ENCODE measurements at regions not wholly inside any gene's neighbourhood (a gene's known extent, or its start where the extent isn't known, plus 50 kb on each side); places are given as distances from the start of the nearest gene placed in this dataset.

GRCh38 chr14:98334186-98334585 is 937.8 kb downstream of the BCL11B start:
- Histone ChIP-seq H3K9ac (ENCODE audit: low read depth in 2 of 2, low read length in 2 of 2) (no peak overlapping the region), H3K27me3 (no peaks in the 10 kb centered on the region), H3K4me3 (no peak overlapping the region), H3K9me3 (no peaks in the 10 kb centered on the region), H3K36me3 (no peaks in the 10 kb centered on the region), H3K27ac (no peak overlapping the region), H3K4me1 (no peaks in the 10 kb centered on the region)
- no peak for TF ChIP-seq CTCF (IDR thresholded peaks at IDR 0.05)
- no peak for DNase-seq
- intact Hi-C loops (cut with DNase I): no loop called here

DNA sequence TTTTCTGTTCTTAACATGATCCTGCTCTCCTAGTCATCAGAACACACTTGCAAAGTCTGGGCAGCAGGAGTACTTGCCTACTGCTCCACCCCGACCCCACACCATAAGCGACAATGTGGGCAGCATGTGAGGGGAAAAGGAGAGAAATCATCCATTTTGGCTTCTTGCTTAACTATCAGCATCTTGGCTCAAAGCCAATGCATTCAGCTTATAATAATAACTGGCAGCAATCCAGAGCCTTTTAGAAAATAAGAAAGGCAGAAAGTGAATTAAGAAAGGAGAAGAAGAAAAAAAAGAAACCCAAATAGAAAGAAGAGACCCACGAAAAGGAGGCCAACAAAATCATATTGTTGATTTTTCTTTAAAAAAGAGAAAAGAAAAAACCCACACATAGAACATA is 930.8 kb downstream of the BCL11B start:
- Histone ChIP-seq H3K36me3 (no peaks in the 10 kb centered on the region), H3K9ac (ENCODE audit: low read depth in 2 of 2, low read length in 2 of 2) (no peak overlapping the region), H3K9me3 (no peaks in the 10 kb centered on the region), H3K4me1 (no peaks in the 10 kb centered on the region), H3K27ac (no peak overlapping the region), H3K27me3 (no peaks in the 10 kb centered on the region), H3K4me3 (no peak overlapping the region)
- intact Hi-C loops (cut with DNase I): no loop called here
- no peak for DNase-seq
- TF ChIP-seq CTCF (IDR thresholded peaks at IDR 0.05): no peak

DNA sequence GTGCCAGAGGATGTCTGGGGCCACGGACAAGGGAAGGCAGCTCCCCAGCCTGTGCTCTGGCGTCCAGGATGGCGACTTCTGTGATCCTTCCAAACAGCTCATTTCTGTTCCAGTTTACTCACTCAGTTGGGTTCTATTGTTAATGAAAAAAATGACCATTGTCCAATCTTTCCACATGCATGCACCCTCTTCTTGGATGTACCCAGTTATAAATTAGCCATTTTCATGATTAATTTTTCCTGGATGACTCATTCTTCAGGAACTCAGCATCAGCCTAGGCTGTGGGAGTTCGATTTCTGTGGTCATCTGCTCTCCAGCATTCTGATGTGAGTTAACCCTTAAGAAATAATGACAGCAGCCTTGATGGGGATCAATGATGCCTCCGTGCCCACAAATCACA is 926.8 kb downstream of the BCL11B start:
- intact Hi-C loops (cut with DNase I): no loop called here
- TF ChIP-seq CTCF (IDR thresholded peaks at IDR 0.05): no peak
- DNase-seq: no peak

GRCh38 chr14:98347686-98348085 is 924.3 kb downstream of the BCL11B start:
- H3K27me3 ChIP-seq: no peaks in the 10 kb centered on the region
- no peak overlapping the region for H3K27ac ChIP-seq
- TF ChIP-seq CTCF (IDR thresholded peaks at IDR 0.05): no peak
- no peaks in the 10 kb centered on the region for H3K9me3 ChIP-seq
- no peaks in the 10 kb centered on the region for H3K4me1 ChIP-seq
- no peaks in the 10 kb centered on the region for H3K36me3 ChIP-seq
- intact Hi-C loops (cut with DNase I): no loop called here
- H3K4me3 ChIP-seq: no peak overlapping the region
- no peak overlapping the region for H3K9ac ChIP-seq (ENCODE audit: low read depth in 2 of 2, low read length in 2 of 2)
- no peak for DNase-seq

More for the DNA sequence above, 926.8 kb downstream of the BCL11B start:
- Histone ChIP-seq H3K36me3 (no peaks in the 10 kb centered on the region), H3K27me3 (no peaks in the 10 kb centered on the region), H3K27ac (no peak overlapping the region), H3K9ac (ENCODE audit: low read depth in 2 of 2, low read length in 2 of 2) (no peak overlapping the region), H3K4me1 (no peaks in the 10 kb centered on the region), H3K9me3 (no peaks in the 10 kb centered on the region), H3K4me3 (no peak overlapping the region)

- intact Hi-C loops (cut with DNase I): no loop called here
Measured at GRCh38 chr14:98348505-98348904, 923.5 kb downstream of the BCL11B start.

More at GRCh38 chr14:98348505-98348904, 923.5 kb downstream of the BCL11B start:
- no peak overlapping the region for H3K27ac ChIP-seq
- no peak overlapping the region for H3K9ac ChIP-seq (ENCODE audit: low read depth in 2 of 2, low read length in 2 of 2)
- no peaks in the 10 kb centered on the region for H3K27me3 ChIP-seq
- no peak for DNase-seq
- H3K9me3 ChIP-seq: no peaks in the 10 kb centered on the region
- no peak for TF ChIP-seq CTCF (IDR thresholded peaks at IDR 0.05)
- no peaks in the 10 kb centered on the region for H3K4me1 ChIP-seq
- H3K36me3 ChIP-seq: no peaks in the 10 kb centered on the region
- H3K4me3 ChIP-seq: no peak overlapping the region

Data from colonic mucosa (tissue), 4 donors.